Heart left ventricle (tissue), 16 donors: ENCODE measurements at regions not wholly inside any gene's neighbourhood (a gene's known extent, or its start where the extent isn't known, plus 50 kb on each side); places are given as distances from the start of the nearest gene placed in this dataset.

Source experiments
- ATAC-seq, 4 donors: fragments of 200-7000 bp; cut with Tn5 transposase; one replicate each; pipeline ENCODE4 v1.9.1; 2020 to 2022; ENCODE audit warnings: moderate library complexity in 4 of 4, mild to moderate bottlenecking in 3 of 4, moderate number of reproducible peaks in 1 of 4
- DNase-seq, 5 donors: peaks; one replicate each; pipeline ENCODE4 v3.0.0-alpha.2; 2020
- H3K27ac ChIP-seq, 12 donors: fragments of 200-600 bp; sonication (generic) in 4 of 12; one replicate each; pipeline versions ENCODE4 v1.5.0 to v1.8.0; 2016 to 2022; ENCODE audit warnings: mild to moderate bottlenecking in 2 of 12
- H3K27me3 ChIP-seq, 9 donors: fragments of 200-600 bp; sonication (generic) in 2 of 9; one replicate each; pipeline versions ENCODE4 v1.5.1 to v1.8.0; 2016 to 2022; ENCODE audit warnings: mild to moderate bottlenecking in 3 of 9
- H3K36me3 ChIP-seq, 9 donors: fragments of 200-600 bp; sonication (generic) in 2 of 9; one replicate each; pipeline versions ENCODE4 v1.5.0 to v1.8.0; 2018 to 2022; ENCODE audit warnings: mild to moderate bottlenecking in 2 of 9
- H3K4me1 ChIP-seq, 12 donors: fragments of 200-600 bp; sonication (generic) in 4 of 12; one replicate each; pipeline versions ENCODE4 v1.5.0 to v1.8.0; 2016 to 2022; ENCODE audit warnings: mild to moderate bottlenecking in 3 of 12
- H3K4me3 ChIP-seq, 12 donors: fragments of 200-600 bp; sonication (generic) in 4 of 12; one replicate each; pipeline versions ENCODE4 v1.5.0 to v1.8.0; 2017 to 2022; ENCODE audit warnings: mild to moderate bottlenecking in 9 of 12, moderate library complexity in 4 of 12
- H3K9me3 ChIP-seq, 12 donors: fragments of 200-600 bp; sonication (generic) in 4 of 12; one replicate each; pipeline versions ENCODE4 v1.5.0 to v1.8.0; 2016 to 2022; ENCODE audit warnings: mild to moderate bottlenecking in 1 of 12
- CTCF ChIP-seq, 12 donors: fragments of 200-600 bp; sonication (generic) in 4 of 12; IDR thresholded peaks; one replicate each; pipeline versions ENCODE4 v1.5.0 to v1.8.0; 2018 to 2022; ENCODE audit warnings: antibody characterized with exemption in 12 of 12, mild to moderate bottlenecking in 5 of 12
- POLR2A ChIP-seq, 2 donors: fragments of 450-650 bp; IDR thresholded peaks; one replicate each; pipeline ENCODE4 v1.6.1; 2017; ENCODE audit warnings: antibody characterized with exemption in 2 of 2, mild to moderate bottlenecking in 2 of 2, moderate library complexity in 2 of 2
- WGBS, 4 donors: extraction: QIAGEN DNeasy Blood & Tissue Kit in 2 of 4; methylation state at CpG; one replicate each; pipeline versions ENCODE4 v1.1.5 to v1.1.7; 2013 to 2018; 5-methylcytosine and 5-hydroxymethylcytosine counted together
- intact Hi-C, 10 donors: fragments of 100-400 bp; cut with DNase I; formaldehyde crosslinking; loops; one replicate each; pipeline versions ENCODE4 v1.11.1 to v1.14.2; 2022
- donor health status: ischemic (EF 13 %, LVEDD 7.1; RV severe dilation, severe dysfunction).
- donor health status: healthy with polysubstance abuse.
- donor health status: DM: no; HTN: yes; CAD: no.
- donor health status: DM: no; HTN: no; CAD: no.
- donor health status: ischemic (EF 25% LVEDD 6.9; RV normal size, moderate dysfunction).
- donor health status: ischemic (EF 25% LVEDD 5.7; RV mildly dilated, moderate dysfunction).
- donor health status: healthy.
- donor health status: DM: yes; HTN: yes; CAD: no.
- donor health status: ischemic (EF 35%, LVEDD 5.7; RV mildly dilated, moderate dysfunction).
- donor health status: nonischemic (EF 11% LVEDD 7.7; RV severe dilation, severe dysfunction).
- donor health status: DM: yes; HTN: yes; CAD: no.
- donor health status: PGD.
- donor health status: ischemic (EF 29% LVEDD 5.4; RV normal size, mild dysfunction).
- donor health status: nonischemic (EF 23%, LVEDD 6.1; RV moderate dilation, normal function).

- intact Hi-C loops: no loop called here
- Histone ChIP-seq H3K27me3 (peaks cover 0 to 4% (median 0%) of the 10 kb centered on the region in 9 donors), H3K4me3 (no peak overlapping the region), H3K27ac (no peak overlapping the region), H3K9me3 (no peaks in the 10 kb centered on the region), H3K36me3 (no peaks in the 10 kb centered on the region), H3K4me1 (no peaks in the 10 kb centered on the region)
- DNase-seq: no peak
- TF ChIP-seq POLR2A (IDR thresholded peaks at IDR 0.05) (no peak), CTCF (IDR thresholded peaks at IDR 0.05) (no peak)
- no peak for ATAC-seq
- 42 to 72% (median 48%) methylated on average over 3 of the region's 3 CpGs for WGBS, 4 donors
Measured at GRCh38 chr2:220215785-220216184, 588.4 kb downstream of the SLC4A3 start.

- Histone ChIP-seq H3K36me3 (no peaks in the 10 kb centered on the region), H3K27ac (no peak overlapping the region), H3K9me3 (peaks cover 0 to 3% (median 0%) of the 10 kb centered on the region in 12 donors), H3K4me3 (no peak overlapping the region), H3K4me1 (no peaks in the 10 kb centered on the region), H3K27me3 (peaks cover 0 to 4% (median 0%) of the 10 kb centered on the region in 9 donors)
- TF ChIP-seq CTCF (IDR thresholded peaks at IDR 0.05): no peak
- intact Hi-C loops: no loop called here
- DNase-seq (no peak), ATAC-seq (no peak)
Measured at GRCh38 chr2:220219371-220219770, 591.9 kb downstream of the SLC4A3 start.

- peaks cover 0 to 4% (median 0%) of the 10 kb centered on the region in 9 donors for H3K27me3 ChIP-seq
- H3K4me1 ChIP-seq: no peaks in the 10 kb centered on the region
- DNase-seq (no peak), ATAC-seq (no peak)
- no peak for TF ChIP-seq CTCF (IDR thresholded peaks at IDR 0.05)
- no peak for TF ChIP-seq POLR2A (IDR thresholded peaks at IDR 0.05)
- H3K27ac ChIP-seq: no peak overlapping the region
- H3K4me3 ChIP-seq: no peak overlapping the region
- H3K36me3 ChIP-seq: no peaks in the 10 kb centered on the region
- peaks cover 0 to 3% (median 0%) of the 10 kb centered on the region in 12 donors for H3K9me3 ChIP-seq
- intact Hi-C loops: no loop called here
- 73 to 82% (median 78%) methylated on average over 2 of the region's 2 CpGs for WGBS, 4 donors
Measured at GRCh38 chr2:220220009-220220408, 592.6 kb downstream of the SLC4A3 start.

GRCh38 chr2:220221992-220222391 lies 594.6 kb downstream of the SLC4A3 start:
- Histone ChIP-seq H3K36me3 (no peaks in the 10 kb centered on the region), H3K27ac (no peak overlapping the region), H3K4me3 (no peak overlapping the region), H3K9me3 (peaks cover 0 to 3% (median 0%) of the 10 kb centered on the region in 12 donors), H3K4me1 (no peaks in the 10 kb centered on the region), H3K27me3 (peaks cover 0 to 4% (median 0%) of the 10 kb centered on the region in 9 donors)
- ATAC-seq: peak in 1 of 4 donors; percentile 39
- 68 to 79% (median 72%) methylated on average over 5 of the region's 5 CpGs for WGBS, 4 donors
- DNase-seq: no peak
- intact Hi-C loops: no loop called here
- TF ChIP-seq POLR2A (IDR thresholded peaks at IDR 0.05) (no peak), CTCF (IDR thresholded peaks at IDR 0.05) (no peak)
